Stimulated activated naive B cell treated with anti-CD40 and anti-IgM and Interleukin-4, amounts not matched to agents 10 μg/mL and 1 μg/mL and 100 μg/mL, for 72 hours (primary cell): ENCODE measurements at regions not wholly inside any gene's neighbourhood (a gene's known extent, or its start where the extent isn't known, plus 50 kb on each side); places are given as distances from the start of the nearest gene placed in this dataset.

ENCODE experiments used
- ATAC-seq, 2 donors: fragments of 150-1000 bp; cut with Tn5 transposase; replicated peaks; 2 replicates each; pipeline ENCODE4 v1.10.0; 2021; ENCODE audit warnings: moderate library complexity in 1 of 2
- DNase-seq: peaks from one replicate; pipeline ENCODE4 v3.0.0; 2021
- H3K27ac Mint-ChIP-seq: one replicate; pipeline ENCODE4 v1.8.0; 2022; ENCODE audit warnings: mild to moderate bottlenecking, mixed read lengths
- H3K27me3 Mint-ChIP-seq, 2 donors: one replicate each; pipeline ENCODE4 v1.8.0; 2022; ENCODE audit warnings: mixed read lengths in 2 of 2
- H3K36me3 Mint-ChIP-seq, 2 donors: one replicate each; pipeline ENCODE4 v1.8.0; 2022; ENCODE audit warnings: mixed read lengths in 2 of 2, mild to moderate bottlenecking in 1 of 2
- H3K4me1 Mint-ChIP-seq, 2 donors: one replicate each; pipeline ENCODE4 v1.8.0; 2022; ENCODE audit warnings: mixed read lengths in 2 of 2, mild to moderate bottlenecking in 1 of 2
- H3K4me3 Mint-ChIP-seq, 2 donors: one replicate each; pipeline ENCODE4 v1.8.0; 2022; ENCODE audit warnings: mild to moderate bottlenecking in 2 of 2, mixed read lengths in 2 of 2, moderate library complexity in 1 of 2
- H3K9me3 Mint-ChIP-seq, 2 donors: one replicate each; pipeline ENCODE4 v1.8.0; 2022; ENCODE audit warnings: mixed read lengths in 2 of 2, mild to moderate bottlenecking in 1 of 2

DNA sequence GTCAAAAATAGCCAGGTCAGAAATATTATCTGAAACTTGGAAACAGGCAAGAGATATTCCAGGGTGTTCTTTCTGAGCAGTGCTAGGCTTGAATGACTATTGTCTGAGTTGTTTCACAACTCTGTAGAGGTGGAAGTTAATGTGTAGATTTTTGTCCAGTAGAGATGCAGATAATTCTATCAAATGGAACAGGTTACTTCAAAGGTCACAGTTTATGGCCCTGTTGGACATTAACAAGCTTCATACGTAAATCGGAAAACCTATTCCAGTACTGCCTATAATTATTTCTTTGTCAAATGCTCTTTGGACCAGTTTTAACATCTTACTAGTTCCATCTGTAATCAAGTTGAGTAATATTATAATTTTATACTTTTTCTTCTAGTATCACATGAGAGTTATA, 1639.4 kb upstream of the TENM3 start:
- H3K27ac Mint-ChIP-seq, result no peak overlapping the region
- ATAC-seq, result no peak
- DNase-seq, result no peak
- no peaks in the 10 kb centered on the region for H3K27me3 Mint-ChIP-seq
- no peaks in the 10 kb centered on the region for H3K4me1 Mint-ChIP-seq
- H3K9me3 Mint-ChIP-seq, result no peaks in the 10 kb centered on the region
- H3K4me3 Mint-ChIP-seq, result no peak overlapping the region
- H3K36me3 Mint-ChIP-seq, result no peaks in the 10 kb centered on the region

DNA sequence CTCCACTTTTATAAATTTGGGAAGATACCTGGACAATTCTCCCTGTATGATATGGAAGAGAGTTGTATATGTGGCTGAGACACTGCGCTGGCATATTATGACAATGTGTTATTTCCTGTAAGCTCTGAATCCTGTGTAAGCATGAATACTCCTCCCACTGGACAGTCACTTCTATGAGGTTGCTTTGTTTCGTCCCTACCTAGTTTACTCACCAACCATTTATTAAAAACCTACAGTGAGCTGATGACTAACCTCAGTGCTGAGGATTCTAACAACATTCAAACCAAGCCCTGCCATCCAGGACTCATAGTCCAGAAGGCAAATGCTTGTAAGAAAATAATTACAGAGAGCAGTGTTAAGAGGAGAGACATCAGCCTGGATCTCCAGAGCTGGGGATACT, 1632.9 kb upstream of the TENM3 start:
- Mint-ChIP-seq H3K4me3 (no peak overlapping the region), H3K27me3 (peaks cover 0 to 4% of the 10 kb centered on the region in 2 donors), H3K27ac (no peak overlapping the region), H3K36me3 (no peaks in the 10 kb centered on the region), H3K4me1 (no peaks in the 10 kb centered on the region), H3K9me3 (no peaks in the 10 kb centered on the region)
- ATAC-seq (no peak), DNase-seq (no peak)

DNA sequence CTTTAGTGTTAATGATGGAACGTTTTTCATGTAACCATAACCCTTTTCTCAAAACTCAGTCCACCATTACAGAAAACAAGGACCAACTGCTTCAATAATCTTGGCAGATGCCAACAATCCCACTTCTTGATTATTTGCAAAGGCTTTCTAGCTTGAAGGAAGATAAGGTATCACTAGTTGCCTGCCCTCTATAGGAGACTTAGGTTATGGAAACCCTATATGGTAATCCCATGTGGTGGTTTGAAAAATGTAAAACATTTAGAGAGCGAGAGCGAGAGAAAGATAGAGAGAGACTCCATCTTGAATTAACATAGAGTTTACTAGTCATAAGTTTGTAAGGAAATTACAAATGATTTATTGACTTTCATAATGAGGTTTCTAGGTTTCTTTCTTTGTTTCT, 1627.5 kb upstream of the TENM3 start:
- no peak for ATAC-seq
- H3K27ac Mint-ChIP-seq, result no peak overlapping the region
- H3K4me1 Mint-ChIP-seq, result no peaks in the 10 kb centered on the region
- no peaks in the 10 kb centered on the region for H3K36me3 Mint-ChIP-seq
- DNase-seq, result no peak
- H3K27me3 Mint-ChIP-seq, result peaks cover 0 to 4% of the 10 kb centered on the region in 2 donors
- no peaks in the 10 kb centered on the region for H3K9me3 Mint-ChIP-seq
- H3K4me3 Mint-ChIP-seq, result no peak overlapping the region

DNA sequence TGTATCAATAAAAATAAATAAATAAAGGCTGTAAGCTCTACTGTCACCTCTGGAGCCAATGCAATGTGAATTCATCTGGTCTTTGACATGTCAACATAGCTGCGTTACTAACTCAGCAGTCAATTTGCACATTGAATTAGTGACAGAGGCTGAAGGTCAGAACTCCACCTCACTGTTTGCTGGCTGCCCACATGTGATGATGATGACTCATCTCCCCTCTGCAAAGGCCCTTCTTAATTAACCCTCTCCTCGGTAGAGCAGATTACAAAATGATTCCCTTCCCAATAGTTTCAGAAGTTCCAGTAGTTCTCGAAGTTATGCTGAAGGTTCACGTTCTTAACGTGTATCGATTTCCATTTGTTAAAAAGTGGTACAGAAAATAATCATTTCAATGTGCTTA, 1626.0 kb upstream of the TENM3 start:
- Mint-ChIP-seq H3K27me3 (no peaks in the 10 kb centered on the region), H3K4me3 (no peak overlapping the region), H3K27ac (no peak overlapping the region), H3K9me3 (peaks cover 0 to 1% of the 10 kb centered on the region in 2 donors), H3K36me3 (no peaks in the 10 kb centered on the region), H3K4me1 (no peaks in the 10 kb centered on the region)
- DNase-seq, result no peak
- no peak for ATAC-seq

DNA sequence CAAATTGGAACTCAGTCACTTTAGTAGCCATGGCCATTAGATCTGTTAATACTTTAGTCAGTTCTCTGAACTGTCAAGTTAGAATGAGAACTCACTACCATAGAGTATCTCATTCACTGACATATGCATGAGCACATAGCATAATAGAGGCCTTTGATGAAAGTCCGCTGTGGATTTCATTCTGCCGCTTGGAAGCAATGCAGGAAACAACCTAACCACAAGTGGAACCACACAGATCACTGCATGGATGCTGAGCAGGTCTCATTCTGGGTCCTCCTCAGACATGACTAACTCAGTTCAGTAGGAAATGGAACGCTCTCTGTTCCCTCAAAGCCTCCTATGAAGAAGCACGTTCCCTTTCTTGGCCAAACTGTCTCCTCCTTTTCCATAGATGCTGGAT, 1624.8 kb upstream of the TENM3 start:
- ATAC-seq, result no peak

DNA sequence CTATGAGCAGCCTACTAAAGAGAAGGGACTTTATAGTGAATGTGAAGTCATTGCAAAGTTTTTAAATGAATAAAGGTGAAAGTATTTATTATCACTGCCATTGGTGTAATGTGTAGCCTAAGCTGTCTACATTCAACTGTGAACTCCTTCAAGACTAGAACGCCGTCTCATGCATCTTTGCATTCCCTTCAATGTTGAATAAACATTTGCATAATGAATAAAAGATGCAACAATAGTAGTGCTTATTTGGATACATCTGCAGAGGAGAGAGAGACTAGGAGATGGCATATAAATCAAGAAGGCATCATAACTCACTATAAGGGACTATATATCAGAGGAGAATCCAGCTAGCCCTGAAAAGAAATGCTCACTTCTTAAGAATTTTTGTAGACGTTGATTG, 1623.8 kb upstream of the TENM3 start:
- Mint-ChIP-seq H3K9me3 (peaks cover 0 to 1% of the 10 kb centered on the region in 2 donors), H3K27ac (no peak overlapping the region), H3K27me3 (no peaks in the 10 kb centered on the region), H3K4me3 (no peak overlapping the region), H3K4me1 (no peaks in the 10 kb centered on the region), H3K36me3 (no peaks in the 10 kb centered on the region)
- DNase-seq (no peak), ATAC-seq (no peak)

More for the DNA sequence above, 1624.8 kb upstream of the TENM3 start:
- Mint-ChIP-seq H3K9me3 (peaks cover 0 to 1% of the 10 kb centered on the region in 2 donors), H3K36me3 (no peaks in the 10 kb centered on the region), H3K27ac (no peak overlapping the region), H3K4me3 (no peak overlapping the region), H3K27me3 (no peaks in the 10 kb centered on the region), H3K4me1 (no peaks in the 10 kb centered on the region)
- DNase-seq, result no peak

DNA sequence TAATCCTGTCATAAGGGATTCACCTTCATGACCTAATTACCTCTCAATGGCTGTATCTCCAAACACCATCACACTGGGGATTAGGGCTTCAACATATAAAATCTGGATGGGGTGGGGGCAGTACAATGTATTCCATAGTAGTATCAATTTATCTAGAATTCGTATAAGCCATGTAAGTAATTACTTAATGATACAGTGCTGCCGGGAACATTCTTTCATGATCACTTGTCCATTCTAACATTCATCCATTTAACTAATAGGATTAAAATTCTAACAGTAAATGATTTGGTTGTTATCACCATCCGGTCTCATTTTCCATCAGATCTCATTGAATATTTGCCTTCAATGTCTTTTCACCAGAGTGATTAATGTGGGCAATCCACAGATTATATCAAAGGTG, 1620.9 kb upstream of the TENM3 start:
- no peak for DNase-seq

DNA sequence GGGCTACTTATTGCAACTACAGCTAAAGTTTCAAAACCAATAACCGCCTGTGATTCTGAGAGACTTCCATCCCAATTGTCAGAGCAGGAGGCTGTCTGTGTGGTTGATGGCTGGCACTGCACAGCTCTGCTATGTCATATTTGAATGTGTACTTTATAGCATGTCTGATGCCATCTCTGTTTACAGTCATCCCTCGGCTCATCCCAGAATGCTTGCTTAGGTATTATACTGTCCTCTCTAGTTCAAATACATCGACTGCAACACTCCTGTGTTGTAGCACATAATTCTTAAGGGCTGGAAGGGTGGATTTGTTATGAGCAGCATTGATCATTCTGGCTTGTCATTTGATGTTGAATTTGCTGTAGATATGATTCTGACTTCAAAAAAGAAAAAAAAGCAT, 1617.5 kb upstream of the TENM3 start:
- Mint-ChIP-seq H3K27ac (no peak overlapping the region), H3K36me3 (no peaks in the 10 kb centered on the region), H3K27me3 (no peaks in the 10 kb centered on the region), H3K4me3 (no peak overlapping the region), H3K9me3 (peaks cover 0 to 1% of the 10 kb centered on the region in 2 donors), H3K4me1 (no peaks in the 10 kb centered on the region)
- DNase-seq (no peak), ATAC-seq (no peak)

More for the DNA sequence above, 1620.9 kb upstream of the TENM3 start:
- Mint-ChIP-seq H3K36me3 (no peaks in the 10 kb centered on the region), H3K27me3 (no peaks in the 10 kb centered on the region), H3K9me3 (peaks cover 0 to 1% of the 10 kb centered on the region in 2 donors), H3K4me1 (no peaks in the 10 kb centered on the region), H3K27ac (no peak overlapping the region), H3K4me3 (no peak overlapping the region)
- no peak for ATAC-seq

DNA sequence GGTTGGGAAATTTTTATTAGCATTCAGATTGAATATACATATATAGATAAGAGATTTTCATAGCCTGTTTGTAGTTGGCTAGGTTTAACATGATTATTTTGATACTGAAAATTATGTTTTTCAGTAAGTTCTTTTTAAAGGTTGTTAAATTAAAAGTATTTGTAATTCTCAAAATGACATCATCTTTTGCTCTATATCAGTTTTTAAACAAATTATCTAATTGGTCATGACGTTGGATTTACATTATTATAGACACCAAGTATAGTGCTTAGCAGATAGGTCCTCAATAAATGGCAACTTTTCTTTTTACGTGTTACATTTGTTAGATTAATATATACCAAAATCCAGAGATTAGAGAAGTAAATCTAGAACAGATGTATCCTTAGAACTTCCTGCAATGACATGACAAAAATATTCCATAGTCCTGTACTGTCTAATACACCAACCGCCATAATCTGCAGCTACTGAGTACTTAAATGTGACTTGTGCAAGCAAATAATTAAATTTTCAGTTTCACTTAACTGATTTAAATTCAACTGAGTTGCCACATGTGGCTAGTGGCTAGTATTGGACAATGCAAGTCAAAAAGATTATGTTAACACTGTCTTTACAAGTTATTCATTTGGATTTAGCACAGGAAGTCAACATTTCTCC, 1613.1 kb upstream of the TENM3 start:
- DNase-seq, result no peak
- H3K27ac Mint-ChIP-seq, result no peak overlapping the region

DNA sequence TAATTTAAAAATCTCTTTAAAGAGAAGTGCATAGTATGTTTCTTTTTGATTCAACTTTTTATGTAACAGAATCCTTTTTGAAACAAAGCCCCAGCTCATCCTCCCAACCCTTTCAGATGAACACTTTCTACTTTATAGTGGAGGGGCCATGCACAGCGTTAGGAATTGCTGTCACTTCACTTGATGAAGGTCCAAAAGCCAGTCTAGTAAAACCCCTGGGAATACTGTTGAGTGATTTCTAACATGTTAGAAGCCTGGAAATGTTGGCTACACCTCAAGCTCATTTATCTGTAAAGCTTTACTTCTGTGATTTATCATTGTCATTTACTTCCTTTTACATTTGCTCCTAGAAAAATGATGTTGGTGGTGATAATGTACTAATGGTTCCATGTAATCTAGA, 1608.9 kb upstream of the TENM3 start:
- H3K4me1 Mint-ChIP-seq, result no peaks in the 10 kb centered on the region
- H3K27ac Mint-ChIP-seq, result no peak overlapping the region
- DNase-seq (no peak), ATAC-seq (no peak)
- H3K36me3 Mint-ChIP-seq, result no peaks in the 10 kb centered on the region
- H3K4me3 Mint-ChIP-seq, result no peak overlapping the region
- H3K9me3 Mint-ChIP-seq, result no peaks in the 10 kb centered on the region
- no peaks in the 10 kb centered on the region for H3K27me3 Mint-ChIP-seq

More for the DNA sequence above, 1613.1 kb upstream of the TENM3 start:
- Mint-ChIP-seq H3K27me3 (no peaks in the 10 kb centered on the region), H3K9me3 (no peaks in the 10 kb centered on the region), H3K4me1 (no peaks in the 10 kb centered on the region), H3K36me3 (no peaks in the 10 kb centered on the region), H3K4me3 (no peak overlapping the region)
- no peak for ATAC-seq

DNA sequence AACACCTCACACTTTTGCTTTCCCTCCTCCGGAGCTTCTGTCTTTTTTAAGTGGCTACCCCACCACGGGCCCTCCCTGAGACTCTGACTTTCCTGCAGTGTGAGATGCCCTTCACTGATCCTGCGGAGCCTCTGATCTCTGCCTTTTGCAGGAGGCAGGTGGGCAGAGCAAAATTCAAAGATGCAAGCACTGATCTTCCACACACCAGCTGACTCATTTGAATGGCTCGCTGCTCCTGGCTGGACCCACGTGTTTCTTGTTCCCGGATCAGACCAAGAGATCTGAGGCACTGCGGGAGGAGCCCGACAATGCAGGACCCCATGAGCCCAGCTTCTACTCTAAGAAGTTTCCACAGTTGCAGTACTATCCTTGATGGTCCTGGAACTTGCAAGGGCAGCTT, 1607.9 kb upstream of the TENM3 start:
- no peak overlapping the region for H3K27ac Mint-ChIP-seq
- no peaks in the 10 kb centered on the region for H3K4me1 Mint-ChIP-seq
- H3K36me3 Mint-ChIP-seq, result no peaks in the 10 kb centered on the region
- DNase-seq (no peak), ATAC-seq (no peak)
- no peak overlapping the region for H3K4me3 Mint-ChIP-seq
- peaks cover 0 to 4% of the 10 kb centered on the region in 2 donors for H3K27me3 Mint-ChIP-seq
- H3K9me3 Mint-ChIP-seq, result no peaks in the 10 kb centered on the region

DNA sequence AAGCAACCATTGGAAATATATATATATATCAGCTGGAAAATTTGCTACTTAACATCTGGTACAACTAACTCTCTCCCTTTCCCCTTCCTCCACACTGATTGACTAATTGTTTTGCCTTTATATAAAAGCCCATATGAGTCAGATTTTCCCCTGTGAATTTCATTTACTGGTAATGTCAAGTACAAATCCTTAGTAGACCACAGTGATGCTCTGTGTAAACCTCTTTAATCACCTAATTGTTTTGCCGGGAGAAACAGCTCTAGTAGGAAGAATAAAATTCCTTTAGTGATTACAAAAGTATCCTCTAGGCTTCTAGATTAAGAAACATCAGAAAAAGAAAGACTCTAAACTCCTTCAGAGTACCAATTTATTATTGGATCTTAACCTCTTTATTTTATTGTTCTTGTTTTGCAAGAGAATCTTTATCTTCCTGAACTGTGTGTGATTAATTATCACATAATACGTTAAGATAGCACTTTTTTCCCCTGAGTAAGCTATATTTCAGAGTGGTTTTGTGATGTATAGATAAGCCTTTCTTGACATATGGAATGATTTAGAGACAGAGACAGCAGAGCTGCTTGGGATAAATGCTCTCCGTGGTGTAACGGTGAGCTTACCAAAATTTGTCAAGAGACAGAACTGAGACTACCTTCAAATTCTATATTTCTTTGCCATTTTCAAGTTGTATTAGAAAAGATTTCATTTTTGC, 1606.4 kb upstream of the TENM3 start:
- no peak overlapping the region for H3K27ac Mint-ChIP-seq
- H3K36me3 Mint-ChIP-seq, result no peaks in the 10 kb centered on the region
- ATAC-seq, result no peak
- no peak for DNase-seq
- no peak overlapping the region for H3K4me3 Mint-ChIP-seq
- H3K4me1 Mint-ChIP-seq, result no peaks in the 10 kb centered on the region
- H3K27me3 Mint-ChIP-seq, result peaks cover 0 to 4% of the 10 kb centered on the region in 2 donors
- H3K9me3 Mint-ChIP-seq, result no peaks in the 10 kb centered on the region

DNA sequence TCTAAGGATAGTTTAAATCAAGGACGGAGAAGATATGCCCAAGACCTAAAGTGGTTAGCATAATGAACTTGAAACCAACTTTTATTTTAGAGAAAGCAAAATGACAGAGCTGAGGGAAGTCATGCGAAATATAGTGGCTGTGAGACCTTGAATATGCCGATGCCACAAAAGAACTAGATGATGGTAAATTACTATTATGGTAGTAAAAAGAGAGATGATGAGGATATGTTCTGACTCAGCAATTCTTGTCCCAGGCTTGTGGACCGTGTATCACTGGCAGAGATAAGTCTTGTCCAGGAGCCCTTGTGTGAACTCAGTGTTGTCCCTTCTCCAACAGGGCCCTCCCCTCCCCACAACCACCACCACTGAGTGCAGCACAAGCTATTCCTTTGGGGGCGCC, 1605.6 kb upstream of the TENM3 start:
- Mint-ChIP-seq H3K9me3 (no peaks in the 10 kb centered on the region), H3K4me3 (no peak overlapping the region), H3K27ac (no peak overlapping the region), H3K4me1 (no peaks in the 10 kb centered on the region), H3K27me3 (peaks cover 0 to 4% of the 10 kb centered on the region in 2 donors), H3K36me3 (no peaks in the 10 kb centered on the region)
- ATAC-seq, result no peak
- no peak for DNase-seq

DNA sequence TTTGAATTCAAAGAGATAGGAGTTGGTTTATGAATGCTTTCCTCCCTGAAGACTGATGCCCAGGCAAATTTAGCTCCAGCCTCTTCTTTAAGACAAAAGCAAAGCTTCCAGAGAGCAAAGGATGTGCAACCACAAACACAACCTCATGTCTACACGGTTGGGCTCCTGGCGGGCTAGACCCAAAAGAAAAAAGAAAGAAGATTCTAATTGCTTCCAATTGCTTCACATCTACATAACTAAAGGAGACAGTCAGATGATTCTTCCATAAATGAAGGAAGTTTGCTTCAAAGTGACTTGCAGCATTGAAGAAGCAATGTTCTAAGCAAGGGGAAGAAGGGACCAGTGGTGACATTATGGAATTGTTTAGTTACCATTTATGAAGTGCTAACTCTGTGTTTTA, 1603.0 kb upstream of the TENM3 start:
- Mint-ChIP-seq H3K27ac (no peak overlapping the region), H3K4me3 (no peak overlapping the region), H3K9me3 (no peaks in the 10 kb centered on the region), H3K27me3 (peaks cover 0 to 4% of the 10 kb centered on the region in 2 donors), H3K4me1 (no peaks in the 10 kb centered on the region), H3K36me3 (no peaks in the 10 kb centered on the region)
- ATAC-seq, result no peak
- no peak for DNase-seq

DNA sequence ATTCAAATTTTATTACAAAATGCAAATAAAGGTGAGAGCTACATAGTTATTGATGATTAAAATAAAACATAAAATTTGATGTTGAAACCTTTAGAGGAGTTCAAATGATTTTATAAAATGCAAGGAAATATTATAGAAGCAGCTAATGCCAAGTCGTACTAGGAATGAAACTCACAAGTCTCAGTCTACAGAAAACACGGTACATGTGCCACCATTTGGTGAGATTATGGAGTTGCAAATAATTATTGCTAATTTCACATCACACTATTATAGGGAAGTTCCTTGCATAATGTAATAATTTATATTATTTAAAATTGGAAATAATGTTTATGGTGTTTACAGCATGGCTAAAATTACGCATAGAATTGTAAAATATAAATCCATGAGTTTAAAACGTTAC, 1601.7 kb upstream of the TENM3 start:
- DNase-seq (no peak), ATAC-seq (no peak)
- Mint-ChIP-seq H3K4me1 (no peaks in the 10 kb centered on the region), H3K4me3 (no peak overlapping the region), H3K27me3 (peaks cover 0 to 4% of the 10 kb centered on the region in 2 donors), H3K9me3 (no peaks in the 10 kb centered on the region), H3K36me3 (no peaks in the 10 kb centered on the region), H3K27ac (no peak overlapping the region)
